ENCODE measurements at regions not wholly inside any gene's neighbourhood (a gene's known extent, or its start where the extent isn't known, plus 50 kb on each side); places are given as distances from the start of the nearest gene placed in this dataset.
"Not testable (repeated sequence)": the region's sequence is repeated elsewhere in the genome, so short reads cannot be mapped to it uniquely, and the experiment has no call there.

- no peaks in the 10 kb centered on the region for H3K9me3 Mint-ChIP-seq (ENCODE audit: low read depth)
- H3K36me3 Mint-ChIP-seq (ENCODE audit: insufficient read depth) = no peaks in the 10 kb centered on the region
- H3K27me3 Mint-ChIP-seq = peaks cover 82% of the 10 kb centered on the region
- DNase-seq (ENCODE audit: low spot score, unreplicated experiment) = no peak
- H3K27ac Mint-ChIP-seq = no peak overlapping the region
- TF ChIP-seq CTCF (IDR thresholded peaks at IDR 0.05; ENCODE audit: unreplicated experiment) = no peak
- no peaks in the 10 kb centered on the region for H3K4me1 Mint-ChIP-seq (ENCODE audit: low read depth)
- no peak overlapping the region for H3K4me3 Mint-ChIP-seq (ENCODE audit: low read depth)
These were observed 93.4 kb upstream of the TBX5 start for GRCh38 chr12:114499338-114499737.

DNA sequence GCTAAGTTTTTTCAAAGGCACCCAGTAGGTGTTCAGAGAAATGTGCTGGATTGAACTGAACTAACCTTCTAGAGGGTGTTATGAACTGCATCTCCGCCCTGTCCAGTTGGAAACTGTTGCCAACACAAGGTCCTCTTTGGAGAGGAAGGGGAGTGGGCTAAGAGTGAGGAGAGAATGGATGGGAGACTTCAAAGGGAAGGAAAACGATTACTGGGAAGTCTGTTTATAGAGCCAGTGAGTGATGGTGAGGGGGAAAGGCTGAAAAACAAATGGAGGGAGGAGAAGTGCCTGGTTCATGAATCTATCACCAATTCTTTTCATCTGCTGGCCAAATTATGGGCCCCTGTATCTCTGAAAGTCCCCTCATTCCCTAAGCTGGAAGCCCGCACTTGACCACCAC, 86.0 kb upstream of the TBX5 start:
- peaks cover 78% of the 10 kb centered on the region for H3K27me3 Mint-ChIP-seq
- no peak overlapping the region for H3K4me3 Mint-ChIP-seq (ENCODE audit: low read depth)
- no peaks in the 10 kb centered on the region for H3K36me3 Mint-ChIP-seq (ENCODE audit: insufficient read depth)
- no peak for DNase-seq (ENCODE audit: low spot score, unreplicated experiment)
- TF ChIP-seq CTCF (IDR thresholded peaks at IDR 0.05; ENCODE audit: unreplicated experiment) = no peak
- H3K9me3 Mint-ChIP-seq (ENCODE audit: low read depth) = no peaks in the 10 kb centered on the region
- H3K27ac Mint-ChIP-seq = no peak overlapping the region
- H3K4me1 Mint-ChIP-seq (ENCODE audit: low read depth) = no peaks in the 10 kb centered on the region

- not testable (repeated sequence) for H3K4me3 Mint-ChIP-seq (ENCODE audit: low read depth); DNase-seq (ENCODE audit: low spot score, unreplicated experiment); H3K27ac Mint-ChIP-seq; H3K36me3 Mint-ChIP-seq (ENCODE audit: insufficient read depth); H3K4me1 Mint-ChIP-seq (ENCODE audit: low read depth); H3K9me3 Mint-ChIP-seq (ENCODE audit: low read depth)
- peaks cover 66% of the 10 kb centered on the region for H3K27me3 Mint-ChIP-seq
These were observed 79.0 kb upstream of the TBX5 start for GRCh38 chr12:114484822-114485459.

- H3K9me3 Mint-ChIP-seq (ENCODE audit: low read depth) = peaks cover 4% of the 10 kb centered on the region
- no peak overlapping the region for H3K4me3 Mint-ChIP-seq (ENCODE audit: low read depth)
- peaks cover 67% of the 10 kb centered on the region for H3K27me3 Mint-ChIP-seq
- no peaks in the 10 kb centered on the region for H3K36me3 Mint-ChIP-seq (ENCODE audit: insufficient read depth)
- no peak for DNase-seq (ENCODE audit: low spot score, unreplicated experiment)
- TF ChIP-seq CTCF (IDR thresholded peaks at IDR 0.05; ENCODE audit: unreplicated experiment) = no peak
- H3K27ac Mint-ChIP-seq = no peak overlapping the region
- peaks cover 6% of the 10 kb centered on the region for H3K4me1 Mint-ChIP-seq (ENCODE audit: low read depth)
These were observed 78.1 kb upstream of the TBX5 start for GRCh38 chr12:114483996-114484395.

- no peak for DNase-seq (ENCODE audit: low spot score, unreplicated experiment)
- no peaks in the 10 kb centered on the region for H3K36me3 Mint-ChIP-seq (ENCODE audit: insufficient read depth)
- H3K27ac Mint-ChIP-seq = no peak overlapping the region
- peaks cover 74% of the 10 kb centered on the region for H3K27me3 Mint-ChIP-seq
- peaks cover 6% of the 10 kb centered on the region for H3K4me1 Mint-ChIP-seq (ENCODE audit: low read depth)
- peaks cover 1% of the 10 kb centered on the region for H3K9me3 Mint-ChIP-seq (ENCODE audit: low read depth)
- TF ChIP-seq CTCF (IDR thresholded peaks at IDR 0.05; ENCODE audit: unreplicated experiment) = no peak
- no peak overlapping the region for H3K4me3 Mint-ChIP-seq (ENCODE audit: low read depth)
These were observed 75.2 kb upstream of the TBX5 start for GRCh38 chr12:114481200-114481535.

Data from progenitor cell of endocrine pancreas (in vitro differentiated cells).